Neural cell (in vitro differentiated cells): ENCODE measurements at regions not wholly inside any gene's neighbourhood (a gene's known extent, or its start where the extent isn't known, plus 50 kb on each side); places are given as distances from the start of the nearest gene placed in this dataset.

Experiments used
- H2AFZ ChIP-seq: fragments of 200-600, 300-800 bp; sonication (generic), shearing (Covaris generic); 2 replicates; pipeline ENCODE4 v1.6.0; 2014; ENCODE audit warnings: low read depth, mild to moderate bottlenecking, antibody characterized with exemption, low read length, moderate library complexity
- H3F3A ChIP-seq: fragments of 200-600 bp; shearing (Covaris generic); 2 replicates; pipeline ENCODE4 v1.6.1; 2016; ENCODE audit warnings: mild to moderate bottlenecking, moderate library complexity, mixed read lengths, antibody characterized with exemption, low read length; ENCODE audit not compliant: insufficient read depth, poor library complexity, severe bottlenecking
- H3K27ac ChIP-seq: fragments of 200-600, 300-800 bp; sonication (generic), shearing (Covaris generic); 2 replicates; pipeline ENCODE4 v1.5.1; 2014; ENCODE audit warnings: mild to moderate bottlenecking, low read length, moderate library complexity
- H3K27me3 ChIP-seq: fragments of 300-800, 200-600 bp; sonication (generic), shearing (Covaris generic); 2 replicates; pipeline ENCODE4 v1.6.0; 2014; ENCODE audit warnings: mild to moderate bottlenecking, low read depth, low read length, moderate library complexity; ENCODE audit not compliant: insufficient read depth
- H3K36me3 ChIP-seq: fragments of 300-800, 200-600 bp; sonication (generic), shearing (Covaris generic); 2 replicates; pipeline ENCODE4 v1.5.1; 2014; ENCODE audit warnings: mild to moderate bottlenecking, antibody characterized with exemption, low read length, moderate library complexity; ENCODE audit not compliant: insufficient read depth
- H3K4me2 ChIP-seq: fragments of 300-800, 200-600 bp; sonication (generic), shearing (Covaris generic); 2 replicates; pipeline ENCODE4 v1.6.0; 2014; ENCODE audit warnings: mild to moderate bottlenecking, low read length
- H3K4me3 ChIP-seq: fragments of 300-800, 200-600 bp; sonication (generic), shearing (Covaris generic); 2 replicates; pipeline ENCODE4 v1.5.1; 2014; ENCODE audit warnings: mild to moderate bottlenecking, low read length, moderate library complexity
- H3K79me2 ChIP-seq: fragments of 200-600 bp; shearing (Covaris generic); replicated peaks from 2 replicates; pipeline ENCODE4 v1.6.0; 2014; ENCODE audit warnings: mild to moderate bottlenecking, low read length, moderate library complexity; ENCODE audit not compliant: insufficient read depth
- H3K9ac ChIP-seq: fragments of 300-800, 200-600 bp; sonication (generic), shearing (Covaris generic); 2 replicates; pipeline ENCODE4 v1.6.1; 2016; ENCODE audit warnings: mild to moderate bottlenecking, low read length, mixed read lengths
- H3K9me2 ChIP-seq: fragments of 200-600 bp; shearing (Covaris generic); 2 replicates; pipeline ENCODE4 v1.6.1; 2016; ENCODE audit warnings: mild to moderate bottlenecking, low read length, mixed read lengths; ENCODE audit not compliant: insufficient read depth
- H3K9me3 ChIP-seq: fragments of 200-600, 300-800 bp; sonication (generic), shearing (Covaris generic); 2 replicates; pipeline ENCODE4 v1.6.1; 2016; ENCODE audit warnings: mild to moderate bottlenecking, mixed run types, low read length, moderate library complexity, mixed read lengths
- H4K20me1 ChIP-seq: fragments of 200-600 bp; shearing (Covaris generic); 2 replicates; pipeline ENCODE4 v1.6.1; 2016; ENCODE audit warnings: mild to moderate bottlenecking, mixed run types; ENCODE audit not compliant: insufficient read depth
- CTCF ChIP-seq: fragments of 450-650 bp; IDR thresholded peaks from 2 replicates; pipeline ENCODE4 v1.5.1; 2014; ENCODE audit warnings: antibody characterized with exemption, mild to moderate bottlenecking, moderate library complexity; ENCODE audit not compliant: poor library complexity, severe bottlenecking
- EP300 ChIP-seq: fragments of 450-650 bp; conservative IDR thresholded peaks from 2 replicates; pipeline ENCODE4 v1.6.1; 2014; ENCODE audit warnings: antibody characterized with exemption, mild to moderate bottlenecking, moderate library complexity; ENCODE audit not compliant: poor library complexity, severe bottlenecking
- EZH2 ChIP-seq: fragments of 200-600, 300-800 bp; shearing (Covaris generic), sonication (generic); IDR thresholded peaks from 2 replicates; pipeline ENCODE4 v1.6.1; 2014; ENCODE audit warnings: antibody characterized with exemption, low read length, borderline replicate concordance, mild to moderate bottlenecking; ENCODE audit not compliant: insufficient read depth, poor library complexity, severe bottlenecking
- MXI1 ChIP-seq: fragments of 450-650 bp; conservative IDR thresholded peaks from 2 replicates; pipeline ENCODE4 v1.6.1; 2014; ENCODE audit warnings: antibody characterized with exemption, mild to moderate bottlenecking; ENCODE audit not compliant: poor library complexity, severe bottlenecking
- POLR2AphosphoS5 ChIP-seq: IDR thresholded peaks from 2 replicates; pipeline ENCODE4 v1.6.1; 2012
- RAD21 ChIP-seq: fragments of 450-650 bp; conservative IDR thresholded peaks from 2 replicates; pipeline ENCODE4 v1.6.1; 2014; ENCODE audit warnings: antibody characterized with exemption, mild to moderate bottlenecking, moderate library complexity
- REST ChIP-seq: IDR thresholded peaks from 2 replicates; pipeline ENCODE4 v1.6.1; 2012; ENCODE audit warnings: borderline replicate concordance
- SMC3 ChIP-seq: fragments of 450-650 bp; conservative IDR thresholded peaks from 2 replicates; pipeline ENCODE4 v1.6.1; 2014; ENCODE audit warnings: antibody characterized with exemption, mild to moderate bottlenecking, moderate library complexity; ENCODE audit not compliant: poor library complexity
- TAF1 ChIP-seq: IDR thresholded peaks from 2 replicates; pipeline ENCODE4 v1.6.1; 2012; ENCODE audit warnings: low read depth

- no peak overlapping the region for H3K27ac ChIP-seq
- no peaks in the 10 kb centered on the region for H3K36me3 ChIP-seq
- TF ChIP-seq EZH2 = no peak
- TF ChIP-seq EP300 = no peak
- TF ChIP-seq CTCF = no peak
- no peak for TF ChIP-seq MXI1
- no peak for TF ChIP-seq RAD21
- no peak for TF ChIP-seq SMC3
- no peak for TF ChIP-seq POLR2AphosphoS5
- no peak for TF ChIP-seq TAF1
- no peak for TF ChIP-seq REST
- no peaks in the 10 kb centered on the region for H3K27me3 ChIP-seq
- H3K79me2 ChIP-seq = no peaks in the 10 kb centered on the region
- H2AFZ ChIP-seq = no peak overlapping the region
- H3K4me3 ChIP-seq = no peak overlapping the region
- H3K9me2 ChIP-seq = no peaks in the 10 kb centered on the region
- H4K20me1 ChIP-seq = no peaks in the 10 kb centered on the region
- H3K9ac ChIP-seq = no peak overlapping the region
- H3K9me3 ChIP-seq = no peaks in the 10 kb centered on the region
- H3F3A ChIP-seq = no peaks in the 10 kb centered on the region
- H3K4me2 ChIP-seq = no peak overlapping the region
These were observed 487.6 kb downstream of the PREX1 start for GRCh38 chr20:48339986-48340882.

GRCh38 chr20:48339190-48339985 lies 488.4 kb downstream of the PREX1 start:
- no peaks in the 10 kb centered on the region for H3K9me2 ChIP-seq
- H3K4me3 ChIP-seq = no peak overlapping the region
- H3K9me3 ChIP-seq = no peaks in the 10 kb centered on the region
- TF ChIP-seq POLR2AphosphoS5 (no peak), CTCF (no peak), TAF1 (no peak), MXI1 (no peak), RAD21 (no peak), EP300 (no peak), REST (no peak), SMC3 (no peak), EZH2 (no peak)
- no peaks in the 10 kb centered on the region for H4K20me1 ChIP-seq
- no peaks in the 10 kb centered on the region for H3K36me3 ChIP-seq
- H3K79me2 ChIP-seq = no peaks in the 10 kb centered on the region
- no peak overlapping the region for H3K9ac ChIP-seq
- no peak overlapping the region for H3K4me2 ChIP-seq
- H2AFZ ChIP-seq = no peak overlapping the region
- no peaks in the 10 kb centered on the region for H3K27me3 ChIP-seq
- no peaks in the 10 kb centered on the region for H3F3A ChIP-seq
- H3K27ac ChIP-seq = no peak overlapping the region
